ENCODE measurements at regions not wholly inside any gene's neighbourhood (a gene's known extent, or its start where the extent isn't known, plus 50 kb on each side); places are given as distances from the start of the nearest gene placed in this dataset.

DNA sequence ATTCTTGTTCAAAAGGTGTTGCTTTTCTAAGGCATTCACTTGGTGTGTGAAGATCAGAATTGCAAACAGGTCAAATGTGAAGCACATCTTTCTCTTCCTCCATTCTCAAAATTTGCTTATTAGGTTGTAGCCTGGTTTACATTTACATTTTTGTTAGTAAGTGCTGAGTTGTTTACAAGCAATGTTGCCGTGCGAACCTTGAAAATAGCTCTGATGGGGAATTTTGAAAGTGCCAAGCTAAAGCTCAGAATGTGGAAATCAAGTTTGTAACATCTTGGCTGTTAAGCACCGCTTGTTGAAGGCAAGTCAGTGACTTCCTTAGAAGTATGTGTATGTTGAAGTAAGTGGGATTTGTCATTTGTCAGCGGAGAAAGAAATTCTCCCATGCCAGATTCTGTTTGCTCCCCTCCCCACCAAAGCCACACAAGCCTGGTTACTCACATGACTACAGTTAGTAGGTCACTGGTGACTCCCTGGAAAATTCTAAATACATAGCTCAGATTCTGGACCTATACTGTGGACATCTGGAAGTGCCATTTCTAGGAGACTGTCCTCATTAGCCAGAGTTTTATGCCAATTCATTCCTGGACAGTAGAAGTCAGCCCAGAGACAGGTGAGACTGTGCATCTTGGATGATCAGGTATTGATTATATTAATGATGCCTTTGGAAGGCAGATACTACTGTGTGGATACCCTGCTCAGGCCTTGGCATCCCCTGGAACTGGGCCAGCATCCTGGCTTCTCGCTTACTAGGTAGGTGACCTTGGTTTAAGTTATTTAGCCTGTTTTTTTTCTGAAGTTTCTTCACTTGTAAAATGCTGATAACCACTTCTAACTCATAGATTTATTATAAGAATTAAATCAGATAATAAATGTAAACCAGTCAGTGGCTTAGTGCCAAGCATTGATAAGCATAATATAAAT, 390.6 kb upstream of the SEMA6D start:
- H3K4me3 ChIP-seq (ENCODE audit: insufficient read depth, low read length, poor library complexity, severe bottlenecking): no peak overlapping the region
- H2AFZ ChIP-seq (ENCODE audit: low read depth, low read length, severe bottlenecking): no peak overlapping the region
- no peaks in the 10 kb centered on the region for H3K9me3 ChIP-seq (ENCODE audit: insufficient read depth, low read length)
- H3K9me2 ChIP-seq (replicated peaks; ENCODE audit: insufficient read depth, low read length): no peaks in the 10 kb centered on the region
- H3K9ac ChIP-seq (ENCODE audit: low read length): no peak overlapping the region
- TF ChIP-seq, protein P1, sequence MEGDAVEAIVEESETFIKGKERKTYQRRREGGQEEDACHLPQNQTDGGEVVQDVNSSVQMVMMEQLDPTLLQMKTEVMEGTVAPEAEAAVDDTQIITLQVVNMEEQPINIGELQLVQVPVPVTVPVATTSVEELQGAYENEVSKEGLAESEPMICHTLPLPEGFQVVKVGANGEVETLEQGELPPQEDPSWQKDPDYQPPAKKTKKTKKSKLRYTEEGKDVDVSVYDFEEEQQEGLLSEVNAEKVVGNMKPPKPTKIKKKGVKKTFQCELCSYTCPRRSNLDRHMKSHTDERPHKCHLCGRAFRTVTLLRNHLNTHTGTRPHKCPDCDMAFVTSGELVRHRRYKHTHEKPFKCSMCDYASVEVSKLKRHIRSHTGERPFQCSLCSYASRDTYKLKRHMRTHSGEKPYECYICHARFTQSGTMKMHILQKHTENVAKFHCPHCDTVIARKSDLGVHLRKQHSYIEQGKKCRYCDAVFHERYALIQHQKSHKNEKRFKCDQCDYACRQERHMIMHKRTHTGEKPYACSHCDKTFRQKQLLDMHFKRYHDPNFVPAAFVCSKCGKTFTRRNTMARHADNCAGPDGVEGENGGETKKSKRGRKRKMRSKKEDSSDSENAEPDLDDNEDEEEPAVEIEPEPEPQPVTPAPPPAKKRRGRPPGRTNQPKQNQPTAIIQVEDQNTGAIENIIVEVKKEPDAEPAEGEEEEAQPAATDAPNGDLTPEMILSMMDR (IDR thresholded peaks at IDR 0.05; ENCODE audit: insufficient read depth, low read length, poor library complexity, severe bottlenecking): no peak
- no peak for TF ChIP-seq EZH2phosphoT487 (conservative IDR thresholded peaks at IDR 0.05; ENCODE audit: low read length)
- H3K79me2 ChIP-seq (ENCODE audit: insufficient read depth, low read length): no peaks in the 10 kb centered on the region
- H3K27ac ChIP-seq (ENCODE audit: low read depth, low read length): no peak overlapping the region
- H4K20me1 ChIP-seq (ENCODE audit: low read depth, low read length): no peaks in the 10 kb centered on the region
- H3K27me3 ChIP-seq (ENCODE audit: low read length): no peaks in the 10 kb centered on the region
- H3K4me2 ChIP-seq (ENCODE audit: low read depth, low read length, poor library complexity, severe bottlenecking): no peak overlapping the region
- H3K36me3 ChIP-seq (ENCODE audit: low read length): no peaks in the 10 kb centered on the region
- H3F3A ChIP-seq (ENCODE audit: insufficient read depth): no peaks in the 10 kb centered on the region

DNA sequence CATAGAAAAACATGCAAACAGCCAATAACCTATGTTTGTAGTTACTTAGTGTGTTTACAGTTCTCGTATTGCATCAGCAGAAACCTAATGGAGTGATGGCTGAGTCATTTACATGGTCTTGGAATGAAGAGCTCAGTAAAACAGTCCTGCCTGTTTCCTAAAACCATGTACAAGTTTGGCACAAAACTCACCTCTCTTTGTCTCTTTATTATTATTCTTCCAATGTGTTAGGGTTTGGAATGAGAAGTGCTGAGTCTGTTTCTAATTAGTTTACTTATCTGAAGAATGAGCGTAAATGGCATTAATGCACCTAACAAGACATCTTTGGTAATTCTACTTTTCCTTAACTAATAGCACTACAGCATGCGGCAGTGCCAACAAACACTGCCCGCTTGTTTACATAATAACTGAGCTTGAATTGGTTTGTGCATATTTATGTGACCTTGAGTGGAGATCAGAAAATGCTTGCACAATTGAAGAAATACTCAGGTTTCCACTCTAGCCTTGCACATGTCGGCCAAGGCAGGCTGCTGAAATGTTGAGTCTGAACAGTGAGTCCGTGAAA, 385.4 kb upstream of the SEMA6D start:
- TF ChIP-seq, protein P1 (IDR thresholded peaks at IDR 0.05; ENCODE audit: insufficient read depth, low read length, poor library complexity, severe bottlenecking): no peak
- no peak for TF ChIP-seq EZH2phosphoT487 (conservative IDR thresholded peaks at IDR 0.05; ENCODE audit: low read length)
- H3K9me3 ChIP-seq (ENCODE audit: insufficient read depth, low read length): no peaks in the 10 kb centered on the region
- no peak overlapping the region for H3K27ac ChIP-seq (ENCODE audit: low read depth, low read length)

DNA sequence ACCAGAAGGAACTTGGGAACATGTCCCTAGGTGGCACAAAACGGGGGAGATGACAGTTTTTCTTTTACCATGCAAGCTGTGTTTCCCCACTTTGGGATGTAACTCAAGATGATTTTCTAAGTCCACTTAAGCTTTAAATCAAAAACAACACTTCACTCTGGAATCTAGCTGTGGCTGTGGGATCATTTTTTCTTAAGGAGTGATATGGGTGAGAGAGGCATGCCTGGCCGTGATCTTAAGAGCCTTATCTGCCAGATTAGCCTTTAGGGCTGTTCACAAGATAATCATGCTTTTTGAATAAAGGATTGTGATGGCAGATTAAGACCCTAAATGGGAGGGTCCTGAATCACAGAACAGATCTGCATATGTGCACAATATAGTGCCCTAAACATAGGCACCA, 384.8 kb upstream of the SEMA6D start:
- H3K9ac ChIP-seq (ENCODE audit: low read length): no peak overlapping the region
- TF ChIP-seq, protein P1 (IDR thresholded peaks at IDR 0.05; ENCODE audit: insufficient read depth, low read length, poor library complexity, severe bottlenecking): no peak
- TF ChIP-seq EZH2phosphoT487 (conservative IDR thresholded peaks at IDR 0.05; ENCODE audit: low read length): no peak
- H2AFZ ChIP-seq (ENCODE audit: low read depth, low read length, severe bottlenecking): no peak overlapping the region
- no peaks in the 10 kb centered on the region for H4K20me1 ChIP-seq (ENCODE audit: low read depth, low read length)
- H3K79me2 ChIP-seq (ENCODE audit: insufficient read depth, low read length): no peaks in the 10 kb centered on the region
- H3K27me3 ChIP-seq (ENCODE audit: low read length): no peaks in the 10 kb centered on the region
- no peaks in the 10 kb centered on the region for H3F3A ChIP-seq (ENCODE audit: insufficient read depth)
- H3K9me3 ChIP-seq (ENCODE audit: insufficient read depth, low read length): no peaks in the 10 kb centered on the region
- no peak overlapping the region for H3K27ac ChIP-seq (ENCODE audit: low read depth, low read length)
- no peaks in the 10 kb centered on the region for H3K36me3 ChIP-seq (ENCODE audit: low read length)
- no peak overlapping the region for H3K4me2 ChIP-seq (ENCODE audit: low read depth, low read length, poor library complexity, severe bottlenecking)
- no peak overlapping the region for H3K4me3 ChIP-seq (ENCODE audit: insufficient read depth, low read length, poor library complexity, severe bottlenecking)
- no peaks in the 10 kb centered on the region for H3K9me2 ChIP-seq (replicated peaks; ENCODE audit: insufficient read depth, low read length)

More for the DNA sequence above, 385.4 kb upstream of the SEMA6D start:
- Histone ChIP-seq H3K4me2 (ENCODE audit: low read depth, low read length, poor library complexity, severe bottlenecking) (no peak overlapping the region), H3K4me3 (ENCODE audit: insufficient read depth, low read length, poor library complexity, severe bottlenecking) (no peak overlapping the region), H3K9me2 (replicated peaks; ENCODE audit: insufficient read depth, low read length) (no peaks in the 10 kb centered on the region), H3F3A (ENCODE audit: insufficient read depth) (no peaks in the 10 kb centered on the region), H4K20me1 (ENCODE audit: low read depth, low read length) (no peaks in the 10 kb centered on the region), H2AFZ (ENCODE audit: low read depth, low read length, severe bottlenecking) (no peak overlapping the region), H3K27me3 (ENCODE audit: low read length) (no peaks in the 10 kb centered on the region), H3K36me3 (ENCODE audit: low read length) (no peaks in the 10 kb centered on the region), H3K79me2 (ENCODE audit: insufficient read depth, low read length) (no peaks in the 10 kb centered on the region), H3K9ac (ENCODE audit: low read length) (no peak overlapping the region)

Measured in SU-DHL-6 (cell line).